Fibroblast of mammary gland (primary cell): ENCODE measurements at regions not wholly inside any gene's neighbourhood (a gene's known extent, or its start where the extent isn't known, plus 50 kb on each side); places are given as distances from the start of the nearest gene placed in this dataset.

Source experiments
- DNase-seq: peaks from one replicate; pipeline ENCODE4 v3.0.0-alpha.2; 2010; ENCODE audit warnings: low read depth
- H3K4me3 ChIP-seq: 2 replicates; pipeline ENCODE4 v1.5.1; 2011; ENCODE audit warnings: low read depth, mild to moderate bottlenecking, low read length, moderate library complexity; ENCODE audit not compliant: control insufficient read depth
- TF ChIP-seq, protein P1 (sequence below): conservative IDR thresholded peaks from 2 replicates; pipeline ENCODE4 v1.5.1; 2011; ENCODE audit warnings: low read depth, low read length, inconsistent platforms; ENCODE audit not compliant: control insufficient read depth, insufficient read depth

DNA sequence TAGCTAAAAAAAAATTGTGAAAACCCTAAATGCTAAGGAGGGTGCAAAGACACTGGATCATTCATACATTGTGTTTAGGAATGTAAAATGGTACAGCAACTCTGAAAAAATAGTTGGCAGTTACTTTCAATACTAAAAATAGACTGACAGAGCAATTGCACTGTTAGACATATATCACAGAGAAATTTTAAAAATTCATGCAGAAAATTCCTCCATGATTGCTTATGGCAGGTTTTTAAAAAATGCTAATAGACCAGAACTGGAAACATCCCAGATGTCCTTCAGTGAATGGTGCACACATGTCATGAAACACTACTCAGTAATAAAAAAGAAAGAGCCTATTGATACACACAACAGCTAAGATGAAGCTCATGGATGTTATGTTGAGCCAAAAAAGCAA, 349.8 kb upstream of the DAB2 start:
- no peak overlapping the region for H3K4me3 ChIP-seq
- TF ChIP-seq, protein P1, sequence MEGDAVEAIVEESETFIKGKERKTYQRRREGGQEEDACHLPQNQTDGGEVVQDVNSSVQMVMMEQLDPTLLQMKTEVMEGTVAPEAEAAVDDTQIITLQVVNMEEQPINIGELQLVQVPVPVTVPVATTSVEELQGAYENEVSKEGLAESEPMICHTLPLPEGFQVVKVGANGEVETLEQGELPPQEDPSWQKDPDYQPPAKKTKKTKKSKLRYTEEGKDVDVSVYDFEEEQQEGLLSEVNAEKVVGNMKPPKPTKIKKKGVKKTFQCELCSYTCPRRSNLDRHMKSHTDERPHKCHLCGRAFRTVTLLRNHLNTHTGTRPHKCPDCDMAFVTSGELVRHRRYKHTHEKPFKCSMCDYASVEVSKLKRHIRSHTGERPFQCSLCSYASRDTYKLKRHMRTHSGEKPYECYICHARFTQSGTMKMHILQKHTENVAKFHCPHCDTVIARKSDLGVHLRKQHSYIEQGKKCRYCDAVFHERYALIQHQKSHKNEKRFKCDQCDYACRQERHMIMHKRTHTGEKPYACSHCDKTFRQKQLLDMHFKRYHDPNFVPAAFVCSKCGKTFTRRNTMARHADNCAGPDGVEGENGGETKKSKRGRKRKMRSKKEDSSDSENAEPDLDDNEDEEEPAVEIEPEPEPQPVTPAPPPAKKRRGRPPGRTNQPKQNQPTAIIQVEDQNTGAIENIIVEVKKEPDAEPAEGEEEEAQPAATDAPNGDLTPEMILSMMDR, result no peak
- no peak for DNase-seq

DNA sequence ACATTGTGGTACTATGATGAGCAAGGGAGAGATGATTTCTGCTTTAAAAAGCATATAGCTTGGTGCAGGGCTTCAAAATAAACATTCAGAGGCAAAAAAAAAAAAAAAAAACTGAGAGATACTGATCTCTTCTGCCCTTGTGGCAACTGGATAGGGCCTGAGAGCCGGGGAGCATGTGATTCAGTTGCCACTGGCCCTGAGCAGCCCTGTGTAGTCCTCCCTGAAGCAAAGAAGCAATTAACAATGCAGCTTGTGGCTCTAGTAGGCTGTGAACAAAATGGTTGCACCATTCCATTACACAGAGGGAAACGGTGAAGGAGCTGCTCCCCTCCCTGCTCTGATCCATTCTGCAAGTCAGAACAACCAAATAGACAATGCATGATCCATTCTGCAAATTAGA, 347.5 kb upstream of the DAB2 start:
- TF ChIP-seq, protein P1, result no peak
- DNase-seq, result no peak
- H3K4me3 ChIP-seq, result no peak overlapping the region

GRCh38 chr5:39767916-39768315, 343.1 kb upstream of the DAB2 start:
- DNase-seq, result peak; percentile 45
- no peak overlapping the region for H3K4me3 ChIP-seq
- TF ChIP-seq, protein P1, result no peak

DNA sequence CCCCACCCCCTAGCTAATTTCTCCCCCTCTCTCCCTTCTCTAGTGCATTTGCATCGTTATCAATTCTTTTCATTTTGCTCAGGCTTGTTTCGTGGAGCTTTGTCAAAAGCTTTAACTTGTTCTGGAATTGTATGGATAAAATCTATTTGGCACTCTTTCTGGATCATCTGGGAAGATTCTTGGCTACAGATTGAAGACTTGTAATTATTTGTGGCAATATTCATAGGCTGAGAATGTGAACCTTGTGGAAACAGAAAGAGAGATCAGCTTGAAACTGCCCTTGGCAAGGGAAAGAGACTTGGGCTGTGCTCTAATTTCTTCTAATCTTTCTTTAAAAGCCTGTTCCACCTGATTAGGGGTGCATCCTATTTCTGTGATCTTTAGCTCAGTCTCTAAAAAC, 340.6 kb upstream of the DAB2 start:
- peak; percentile 64 for DNase-seq
- no peak overlapping the region for H3K4me3 ChIP-seq
- TF ChIP-seq, protein P1, result no peak

DNA sequence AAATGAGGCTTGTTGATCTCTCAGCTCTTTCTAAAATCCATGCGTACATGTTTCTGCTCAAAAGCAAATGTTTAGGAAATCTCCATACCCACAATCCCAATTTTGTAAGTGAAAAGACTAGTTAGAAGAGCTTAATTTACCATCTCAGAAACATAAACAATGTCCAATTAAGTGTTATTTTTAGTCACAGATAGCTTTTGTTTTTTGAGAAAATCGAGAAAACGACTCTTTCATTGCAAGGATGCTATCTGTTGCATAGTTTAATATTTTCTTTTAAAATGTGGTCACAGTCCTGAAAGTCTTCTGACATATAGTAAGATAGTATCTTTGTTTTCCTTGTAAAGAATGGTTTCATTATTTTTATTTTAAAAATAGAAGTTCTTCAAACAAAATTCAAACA, 338.0 kb upstream of the DAB2 start:
- TF ChIP-seq, protein P1, result no peak
- no peak overlapping the region for H3K4me3 ChIP-seq
- DNase-seq, result no peak

GRCh38 chr5:39761199-39761950, 336.6 kb upstream of the DAB2 start:
- DNase-seq, result no peak

More at GRCh38 chr5:39761199-39761950, 336.6 kb upstream of the DAB2 start:
- TF ChIP-seq, protein P1, result no peak
- no peak overlapping the region for H3K4me3 ChIP-seq
